Sigmoid colon (tissue), 4 donors: ENCODE measurements at regions not wholly inside any gene's neighbourhood (a gene's known extent, or its start where the extent isn't known, plus 50 kb on each side); places are given as distances from the start of the nearest gene placed in this dataset.

Source experiments
- CTCF ChIP-seq, 4 experiments: fragments of 450-650 bp in 3 of 4; fragments of 200-600 bp in 1 of 4; IDR thresholded peaks; one replicate each; pipeline ENCODE4 v1.5.1; 2016 to 2019; ENCODE audit warnings: antibody characterized with exemption in 4 of 4, mild to moderate bottlenecking in 3 of 4, moderate library complexity in 2 of 4
- EP300 ChIP-seq, 4 donors: sonication (generic); formaldehyde crosslinking; IDR thresholded peaks; one replicate each; pipeline ENCODE4 v1.6.1; 2017; ENCODE audit warnings: antibody characterized with exemption in 4 of 4

- TF ChIP-seq CTCF (IDR thresholded peaks at IDR 0.05) (no peak), EP300 (IDR thresholded peaks at IDR 0.05) (no peak)
Measured at GRCh38 chr3:20724241-20724640, 538.2 kb upstream of the SGO1 start.
